ENCODE measurements at regions not wholly inside any gene's neighbourhood (a gene's known extent, or its start where the extent isn't known, plus 50 kb on each side); places are given as distances from the start of the nearest gene placed in this dataset.

- DNase-seq (ENCODE audit: low read depth) = no peak
Observed at GRCh38 chr12:85676816-85677749, 159.1 kb downstream of the RASSF9 start.

DNA sequence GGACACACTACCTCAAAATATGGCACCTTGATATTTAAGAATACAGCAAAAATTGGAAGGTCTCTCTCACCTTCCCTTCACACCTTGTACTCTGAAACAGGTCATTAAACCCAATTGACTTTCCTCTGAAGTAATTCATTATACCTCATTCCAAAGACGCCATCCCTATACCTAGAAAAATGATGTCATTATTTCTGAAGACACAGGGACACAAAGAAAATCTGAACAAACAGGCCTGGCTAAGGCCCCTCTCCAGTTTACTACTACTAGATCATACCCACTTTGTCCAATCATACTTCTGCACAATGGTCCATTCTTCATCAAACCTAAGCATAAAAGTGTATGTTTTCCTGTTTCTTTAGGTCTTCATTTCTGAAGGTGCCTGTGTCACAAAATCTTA lies 156.9 kb downstream of the RASSF9 start:
- DNase-seq (ENCODE audit: low read depth) = no peak

DNA sequence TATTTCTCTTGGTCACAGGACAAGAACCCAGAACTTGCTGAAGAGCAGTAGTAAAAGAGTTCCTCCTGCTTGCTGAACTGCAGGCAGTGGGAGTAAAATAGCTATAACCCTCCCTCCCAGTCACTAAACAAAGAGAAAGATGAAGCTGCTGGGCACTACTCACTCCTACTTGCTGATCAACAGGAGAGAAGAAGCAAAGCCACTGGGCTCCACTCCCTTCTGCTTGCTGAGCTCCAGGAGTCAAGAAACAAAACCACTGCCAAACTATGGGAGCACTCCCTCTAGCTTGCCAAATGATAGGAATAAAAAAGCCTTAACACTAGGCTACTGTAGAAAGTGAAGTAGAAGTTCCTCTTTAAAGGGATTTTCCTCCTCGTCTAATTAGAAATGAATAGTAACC lies 155.3 kb downstream of the RASSF9 start:
- DNase-seq (ENCODE audit: low read depth) = no peak

DNA sequence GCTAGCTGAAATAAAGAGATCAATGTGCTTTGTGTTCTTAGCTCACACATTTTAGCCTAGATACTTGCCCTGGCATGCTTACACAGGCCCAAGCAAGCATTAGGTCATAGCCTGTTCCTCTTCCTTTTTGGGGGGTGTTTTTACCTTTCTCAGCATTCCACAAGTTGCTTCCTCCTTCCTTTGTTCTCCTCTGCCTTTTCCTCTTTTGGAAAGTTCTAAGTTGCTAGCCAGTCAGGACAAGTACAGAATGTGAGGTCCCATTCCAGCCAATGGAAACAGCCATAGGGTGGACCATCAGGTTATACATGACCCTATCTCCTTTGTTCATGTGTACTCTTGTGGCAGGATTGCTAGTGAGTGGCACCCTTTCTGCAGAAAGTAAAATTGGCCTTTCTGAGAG lies 154.9 kb downstream of the RASSF9 start:
- DNase-seq (ENCODE audit: low read depth) = no peak

DNA sequence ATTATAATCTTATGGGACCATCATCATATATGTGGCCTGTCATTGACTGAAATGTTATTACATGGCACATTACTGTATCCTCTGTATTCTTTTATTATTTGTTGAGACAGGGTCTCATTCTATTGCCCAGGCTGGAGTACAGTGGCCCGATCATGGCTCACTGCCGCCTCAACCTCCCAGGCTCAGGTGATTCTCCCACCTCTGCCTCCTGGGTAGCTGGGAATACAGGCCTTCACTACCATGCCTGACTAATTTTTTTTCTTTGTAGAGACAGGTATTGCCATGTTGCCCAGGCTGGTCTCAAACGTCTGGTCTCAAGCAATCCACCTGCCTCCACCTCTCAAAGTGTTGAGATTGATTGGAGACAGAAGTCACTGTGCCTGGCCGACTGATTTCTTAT lies 153.2 kb downstream of the RASSF9 start:
- DNase-seq (ENCODE audit: low read depth) = no peak

DNA sequence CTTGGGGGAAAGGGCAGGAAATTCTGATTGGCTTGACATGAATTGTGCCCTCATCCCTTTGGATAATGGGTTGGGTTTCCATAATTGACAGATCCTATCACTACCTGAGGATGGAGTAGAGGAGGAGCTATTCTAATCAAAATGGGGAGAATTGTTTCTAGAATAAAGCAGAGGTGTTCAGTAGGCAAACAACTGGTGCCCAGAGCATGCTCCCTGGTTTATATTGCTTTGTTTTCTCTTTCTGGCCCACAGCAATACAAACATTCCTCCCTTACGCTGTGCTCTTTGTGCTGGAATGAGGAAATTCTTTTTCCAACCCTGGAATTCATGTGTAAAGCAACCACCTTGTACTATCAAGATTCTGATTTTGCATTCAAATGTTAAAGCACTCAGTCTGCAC lies 147.4 kb downstream of the RASSF9 start:
- DNase-seq (ENCODE audit: low read depth) = no peak

DNA sequence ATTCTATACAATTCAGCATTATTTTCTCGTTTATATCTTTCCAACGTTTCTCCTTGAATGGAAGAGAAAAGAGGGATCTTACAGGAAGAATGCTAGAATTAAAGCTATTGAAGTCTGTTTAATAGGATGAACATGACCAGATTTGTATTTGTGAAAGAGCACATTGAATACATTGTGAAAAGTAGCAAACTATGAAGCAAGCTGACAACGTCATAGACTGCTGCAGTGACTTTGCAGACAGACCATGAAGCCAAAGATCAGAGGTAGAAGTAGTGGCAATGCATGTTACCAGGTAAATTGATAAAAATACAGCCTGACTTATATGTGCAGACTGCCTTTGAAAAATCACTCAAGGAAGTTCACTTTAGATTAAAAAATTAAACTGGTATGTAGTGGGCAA lies 146.1 kb downstream of the RASSF9 start:
- DNase-seq (ENCODE audit: low read depth) = no peak

GRCh38 chr12:85693093-85693665 lies 143.0 kb downstream of the RASSF9 start:
- no peak for DNase-seq (ENCODE audit: low read depth)

- no peak for DNase-seq (ENCODE audit: low read depth)
Observed at GRCh38 chr12:85695097-85695715, 141.0 kb downstream of the RASSF9 start.

DNA sequence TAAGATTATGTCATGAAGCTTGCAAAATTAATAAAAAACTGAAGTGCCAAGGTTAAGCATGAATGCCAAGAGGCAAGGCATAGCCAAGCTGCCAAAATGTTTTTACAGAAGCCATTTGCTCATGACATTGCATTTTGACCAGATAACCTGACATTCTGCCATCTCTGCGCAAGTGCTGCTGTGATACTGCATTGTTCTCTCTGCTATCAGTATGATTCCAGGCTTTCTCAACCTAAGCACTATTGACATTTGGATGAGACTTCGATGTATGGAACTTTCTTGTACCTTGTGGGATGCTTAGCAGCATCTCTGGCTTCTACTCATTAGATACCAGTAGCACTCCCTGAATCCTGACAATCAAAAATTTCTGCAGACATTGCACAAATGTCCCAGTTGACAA lies 139.2 kb downstream of the RASSF9 start:
- no peak for DNase-seq (ENCODE audit: low read depth)

GRCh38 chr12:85698937-85699336 lies 137.3 kb downstream of the RASSF9 start:
- DNase-seq (ENCODE audit: low read depth) = no peak

DNA sequence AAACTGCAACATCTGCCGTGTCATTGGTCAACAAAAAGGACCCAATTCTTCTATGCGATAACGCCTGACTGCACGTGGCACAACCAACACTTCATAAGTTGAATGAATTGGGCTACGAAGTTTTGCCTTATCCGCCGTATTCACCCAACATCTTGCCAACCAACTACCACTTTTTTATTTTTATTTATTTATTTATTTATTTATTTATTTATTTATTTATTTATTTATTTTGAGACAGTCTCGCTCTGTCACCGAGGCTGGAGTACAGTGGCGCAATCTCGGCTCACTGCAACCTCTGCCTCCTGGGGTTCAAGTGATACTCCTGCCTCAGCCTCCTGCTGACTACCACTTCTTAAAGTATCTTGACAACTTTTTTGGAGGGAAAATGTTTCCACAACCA lies 127.4 kb downstream of the RASSF9 start:
- DNase-seq (ENCODE audit: low read depth) = no peak

GRCh38 chr12:85711735-85712390 lies 124.3 kb downstream of the RASSF9 start:
- DNase-seq (ENCODE audit: low read depth) = peak; percentile 26

- DNase-seq (ENCODE audit: low read depth) = no peak
Observed at GRCh38 chr12:85713373-85713772, 122.8 kb downstream of the RASSF9 start.

GRCh38 chr12:85714425-85714824 lies 121.8 kb downstream of the RASSF9 start:
- no peak for DNase-seq (ENCODE audit: low read depth)

DNA sequence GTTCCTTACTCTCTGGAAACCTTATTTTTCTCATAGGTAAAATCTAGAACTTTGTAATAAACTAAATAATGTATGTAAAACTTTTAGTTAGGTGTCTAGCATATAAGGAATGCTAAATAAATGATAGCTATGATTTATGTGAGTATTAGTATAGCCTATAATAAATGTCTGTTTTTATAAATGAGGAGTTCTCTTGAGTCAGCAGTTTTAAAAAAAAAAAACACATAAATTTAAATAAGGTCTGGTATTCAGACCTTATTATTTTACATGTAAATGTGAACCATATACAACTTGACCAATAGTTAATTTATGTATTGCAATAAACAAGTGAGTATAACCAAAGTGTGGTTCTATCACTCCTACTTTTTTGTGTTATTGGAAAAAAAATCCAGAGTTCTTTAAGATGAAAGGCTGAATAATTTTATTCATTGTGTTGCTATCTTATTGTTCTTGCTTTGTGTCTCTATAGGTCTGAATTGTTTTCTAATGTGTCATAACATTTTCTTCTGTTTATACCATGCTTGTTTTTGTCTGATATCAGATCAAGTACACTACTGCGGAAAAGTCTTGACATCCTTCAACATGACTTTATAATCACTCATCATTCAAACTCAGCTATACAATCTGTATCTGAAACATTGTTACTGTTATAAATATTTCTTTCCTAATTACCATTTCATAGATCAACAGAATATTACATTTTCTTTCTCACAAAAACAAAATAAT lies 115.7 kb downstream of the RASSF9 start:
- no peak for DNase-seq (ENCODE audit: low read depth)

GRCh38 chr12:85725991-85726390 lies 110.2 kb downstream of the RASSF9 start:
- DNase-seq (ENCODE audit: low read depth) = no peak

- DNase-seq (ENCODE audit: low read depth) = peak; percentile 5
Observed at GRCh38 chr12:85733221-85733840, 102.9 kb downstream of the RASSF9 start.

DNA sequence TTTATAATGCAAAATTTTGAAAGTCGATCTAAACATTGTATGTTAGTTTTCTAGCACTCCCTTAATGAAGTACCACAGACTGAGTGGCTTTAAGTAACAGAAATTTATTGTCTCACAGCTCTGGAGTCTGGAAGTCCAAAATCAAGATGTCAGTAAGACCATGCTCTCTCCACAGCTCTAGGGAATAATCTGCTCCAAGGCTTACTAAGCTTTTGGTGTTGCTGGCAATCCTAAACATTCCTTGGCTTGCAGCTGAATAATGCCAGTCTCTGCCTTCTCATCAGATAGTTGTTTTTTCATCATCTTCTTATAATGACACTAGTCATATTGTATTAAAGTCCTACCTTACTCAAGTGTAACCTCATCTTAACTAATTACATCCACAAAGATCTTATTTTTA lies 102.2 kb downstream of the RASSF9 start:
- DNase-seq (ENCODE audit: low read depth) = no peak

- no peak for DNase-seq (ENCODE audit: low read depth)
Observed at GRCh38 chr12:85740186-85740585, 96.0 kb downstream of the RASSF9 start.

- no peak for DNase-seq (ENCODE audit: low read depth)
Observed at GRCh38 chr12:85741046-85741445, 95.2 kb downstream of the RASSF9 start.

Data from LHCN-M2 (cell line).